LNCaP clone FGC (cell line): ENCODE measurements at regions not wholly inside any gene's neighbourhood (a gene's known extent, or its start where the extent isn't known, plus 50 kb on each side); places are given as distances from the start of the nearest gene placed in this dataset.

Source experiments
- DNase-seq: peaks from one replicate; pipeline ENCODE4 v3.0.0-alpha.2; 2011; ENCODE audit warnings: low read depth
- H3K4me3 ChIP-seq: 2 replicates; pipeline ENCODE4 v1.5.1; 2011; ENCODE audit warnings: mild to moderate bottlenecking, low read depth, low read length, control low read depth
- CTCF ChIP-seq: IDR thresholded peaks from 2 replicates; pipeline ENCODE4 v1.5.1; 2012; ENCODE audit warnings: mild to moderate bottlenecking; ENCODE audit not compliant: control insufficient read depth, insufficient read depth; ENCODE audit errors: extremely low read depth

GRCh38 chr7:113825832-113826231 lies 93.0 kb downstream of the PPP1R3A start:
- no peak overlapping the region for H3K4me3 ChIP-seq
- TF ChIP-seq CTCF = no peak
- DNase-seq = no peak

GRCh38 chr7:113824117-113824823 lies 94.5 kb downstream of the PPP1R3A start:
- no peak for TF ChIP-seq CTCF
- DNase-seq = peak; percentile 19

GRCh38 chr7:113819474-113819873 lies 99.3 kb downstream of the PPP1R3A start:
- no peak for TF ChIP-seq CTCF
- no peak overlapping the region for H3K4me3 ChIP-seq
- no peak for DNase-seq

More at GRCh38 chr7:113824117-113824823, 94.5 kb downstream of the PPP1R3A start:
- no peak overlapping the region for H3K4me3 ChIP-seq

GRCh38 chr7:113816639-113817038 lies 102.2 kb downstream of the PPP1R3A start:
- no peak for TF ChIP-seq CTCF
- no peak for DNase-seq
- no peak overlapping the region for H3K4me3 ChIP-seq

GRCh38 chr7:113813471-113813870 lies 105.3 kb downstream of the PPP1R3A start:
- DNase-seq = no peak
- no peak overlapping the region for H3K4me3 ChIP-seq
- TF ChIP-seq CTCF = no peak

GRCh38 chr7:113812591-113813255 lies 106.1 kb downstream of the PPP1R3A start:
- no peak for DNase-seq
- TF ChIP-seq CTCF = no peak
- H3K4me3 ChIP-seq = no peak overlapping the region
